GM10266 (cell line): ENCODE measurements at regions not wholly inside any gene's neighbourhood (a gene's known extent, or its start where the extent isn't known, plus 50 kb on each side); places are given as distances from the start of the nearest gene placed in this dataset.

Experiments
- DNase-seq: peaks from one replicate; pipeline ENCODE4 v3.0.0; 2012; ENCODE audit errors: extremely low spot score
- CTCF ChIP-seq: IDR thresholded peaks from 2 replicates; pipeline ENCODE4 v1.5.1; 2012; ENCODE audit warnings: mild to moderate bottlenecking, low read depth; ENCODE audit not compliant: control insufficient read depth, insufficient read depth; ENCODE audit errors: missing control alignments

GRCh38 chr3:103057487-103057886, 622.7 kb downstream of the ZPLD1 start:
- no peak for TF ChIP-seq CTCF
- no peak for DNase-seq

GRCh38 chr3:103059432-103059831, 624.6 kb downstream of the ZPLD1 start:
- no peak for TF ChIP-seq CTCF
- DNase-seq, result no peak

- TF ChIP-seq CTCF, result no peak
- DNase-seq, result no peak
Observed at GRCh38 chr3:103060242-103060641, 625.4 kb downstream of the ZPLD1 start.

GRCh38 chr3:103067963-103068362, 633.1 kb downstream of the ZPLD1 start:
- no peak for TF ChIP-seq CTCF

GRCh38 chr3:103075282-103075681, 640.5 kb downstream of the ZPLD1 start:
- no peak for DNase-seq
- TF ChIP-seq CTCF, result no peak

More at GRCh38 chr3:103067963-103068362, 633.1 kb downstream of the ZPLD1 start:
- DNase-seq, result no peak

GRCh38 chr3:103077910-103078309, 643.1 kb downstream of the ZPLD1 start:
- no peak for DNase-seq
- no peak for TF ChIP-seq CTCF

GRCh38 chr3:103082501-103082900, 647.7 kb downstream of the ZPLD1 start:
- TF ChIP-seq CTCF, result no peak
- no peak for DNase-seq
